SJCRH30 (cell line): ENCODE measurements at regions not wholly inside any gene's neighbourhood (a gene's known extent, or its start where the extent isn't known, plus 50 kb on each side); places are given as distances from the start of the nearest gene placed in this dataset.
A peak's percentile ranks its signal among the peaks of the same experiment; 100 is the strongest.

Experiments
- DNase-seq, 2 experiments: peaks; one replicate each; pipeline ENCODE4 v3.0.0-alpha.2; 2015 to 2020
- H3K27ac ChIP-seq: fragments of 250-450 bp; sonication (Bioruptor Pico); 2 replicates; pipeline ENCODE4 v1.5.1; 2020; ENCODE audit warnings: mild to moderate bottlenecking, moderate library complexity
- H3K27me3 ChIP-seq: fragments of 250-450 bp; sonication (Bioruptor Pico); 2 replicates; pipeline ENCODE4 v1.5.1; 2020; ENCODE audit warnings: mild to moderate bottlenecking, moderate library complexity
- H3K36me3 ChIP-seq: fragments of 250-450 bp; sonication (Bioruptor Pico); 2 replicates; pipeline ENCODE4 v1.5.1; 2020; ENCODE audit warnings: mild to moderate bottlenecking, moderate library complexity
- H3K4me1 ChIP-seq: fragments of 250-450 bp; sonication (Bioruptor Pico); 2 replicates; pipeline ENCODE4 v1.5.1; 2020; ENCODE audit warnings: mild to moderate bottlenecking, moderate library complexity
- H3K4me3 ChIP-seq: fragments of 250-450 bp; sonication (Bioruptor Pico); 2 replicates; pipeline ENCODE4 v1.5.1; 2020; ENCODE audit warnings: mild to moderate bottlenecking, moderate library complexity
- H3K9me3 ChIP-seq: fragments of 250-450 bp; sonication (Bioruptor Pico); replicated peaks from 2 replicates; pipeline ENCODE4 v1.5.1; 2020; ENCODE audit warnings: mild to moderate bottlenecking, moderate library complexity

GRCh38 chr6:169838346-169839028 lies 87.1 kb downstream of the ERMARD start:
- Histone ChIP-seq H3K27me3 (no peaks in the 10 kb centered on the region; the same call in 1 of the 2 replicates), H3K4me1 (no peaks in the 10 kb centered on the region), H3K27ac (no peak overlapping the region), H3K9me3 (no peaks in the 10 kb centered on the region), H3K36me3 (no peaks in the 10 kb centered on the region), H3K4me3 (no peak overlapping the region)
- DNase-seq: no peak

- H3K4me1 ChIP-seq: no peaks in the 10 kb centered on the region
- H3K27ac ChIP-seq: no peak overlapping the region
- H3K27me3 ChIP-seq: no peaks in the 10 kb centered on the region; the same call in 1 of the 2 replicates
- no peak overlapping the region for H3K4me3 ChIP-seq
- no peaks in the 10 kb centered on the region for H3K9me3 ChIP-seq
- no peak for DNase-seq
- H3K36me3 ChIP-seq: no peaks in the 10 kb centered on the region
Measured at GRCh38 chr6:169837529-169838250, 86.3 kb downstream of the ERMARD start.

DNA sequence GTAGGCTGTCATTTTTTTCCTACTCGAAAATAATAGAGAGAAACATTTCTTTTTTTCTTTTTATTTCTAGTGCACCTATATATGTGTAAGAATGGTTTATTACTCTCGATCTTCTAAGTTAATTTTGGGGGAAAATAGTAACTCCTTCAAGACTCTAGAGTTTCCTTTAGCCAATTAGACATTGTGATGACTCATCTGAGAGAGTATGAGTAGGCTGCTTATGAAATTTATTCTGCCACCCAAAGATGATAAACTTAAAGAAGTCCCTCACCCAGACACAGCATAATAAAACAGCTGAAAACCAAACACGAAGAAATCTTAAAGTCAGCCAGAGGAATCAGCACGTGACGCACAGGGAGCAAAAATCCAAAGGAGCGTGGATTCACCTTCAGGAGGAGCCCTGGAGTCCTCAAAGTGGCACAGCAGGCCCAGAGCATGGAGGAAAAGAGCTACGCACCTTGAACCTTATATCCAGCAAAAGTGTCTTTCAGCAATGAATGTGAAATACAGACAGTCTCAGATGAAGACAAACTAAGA lies 81.9 kb downstream of the ERMARD start:
- Histone ChIP-seq H3K9me3 (no peaks in the 10 kb centered on the region), H3K27ac (no peak overlapping the region), H3K4me1 (no peaks in the 10 kb centered on the region), H3K4me3 (no peak overlapping the region), H3K27me3 (no peaks in the 10 kb centered on the region), H3K36me3 (no peaks in the 10 kb centered on the region)
- DNase-seq: no peak

- no peaks in the 10 kb centered on the region for H3K36me3 ChIP-seq
- DNase-seq: no peak
- no peak overlapping the region for H3K4me3 ChIP-seq
- no peaks in the 10 kb centered on the region for H3K9me3 ChIP-seq
- H3K27me3 ChIP-seq: no peaks in the 10 kb centered on the region
- H3K4me1 ChIP-seq: no peaks in the 10 kb centered on the region
- no peak overlapping the region for H3K27ac ChIP-seq
Measured at GRCh38 chr6:169832247-169832948, 81.0 kb downstream of the ERMARD start.

DNA sequence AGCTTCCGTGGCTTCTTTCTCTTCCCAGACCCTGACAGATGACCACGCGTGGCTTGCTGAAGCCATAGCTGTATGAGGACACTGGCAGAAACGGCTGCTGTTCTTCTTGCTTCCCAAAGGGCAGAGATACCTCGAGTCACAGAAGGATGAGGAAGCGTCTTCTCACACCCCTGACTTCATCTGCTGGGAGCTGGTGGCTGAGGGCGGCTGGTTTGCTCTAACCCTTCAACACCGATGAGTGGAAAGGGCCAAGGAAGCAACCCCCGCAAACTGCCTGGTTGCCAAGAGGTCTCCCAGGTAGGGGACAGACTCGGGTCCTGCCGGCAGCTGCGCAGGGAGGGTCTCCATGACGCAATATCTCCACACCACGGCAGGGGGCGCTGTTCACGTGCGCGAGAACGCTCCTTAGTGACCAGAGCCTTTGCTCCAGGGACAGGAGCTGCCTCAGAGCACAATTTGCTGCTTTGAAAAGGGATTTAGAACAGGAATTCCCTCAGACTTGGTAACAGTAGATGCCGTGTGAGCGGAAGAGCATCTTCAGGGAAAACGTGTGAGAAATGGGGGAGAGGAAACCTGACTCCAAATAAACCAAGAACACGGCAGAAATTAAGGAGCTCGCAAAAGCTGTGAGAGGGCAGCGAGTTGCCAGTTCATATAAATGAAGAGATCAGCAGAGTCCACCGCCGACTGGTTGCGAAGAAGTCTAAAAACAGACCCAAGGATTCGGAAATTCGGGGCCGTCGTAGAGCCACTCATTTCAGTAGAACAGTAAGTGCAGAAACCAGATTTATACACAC lies 80.2 kb downstream of the ERMARD start:
- Histone ChIP-seq H3K27ac (no peak overlapping the region), H3K9me3 (no peaks in the 10 kb centered on the region), H3K36me3 (no peaks in the 10 kb centered on the region), H3K4me1 (no peaks in the 10 kb centered on the region), H3K4me3 (no peak overlapping the region), H3K27me3 (no peaks in the 10 kb centered on the region)
- DNase-seq: peak; percentile 66 to 85
